HFFc6 (cell line): ENCODE measurements at regions not wholly inside any gene's neighbourhood (a gene's known extent, or its start where the extent isn't known, plus 50 kb on each side); places are given as distances from the start of the nearest gene placed in this dataset.

Source experiments
- DNase-seq: peaks from one replicate; pipeline ENCODE4 v3.0.0-alpha.2; 2018
- H3K27ac Mint-ChIP-seq: 2 replicates; pipeline ENCODE4 v1.8.0; 2020; ENCODE audit warnings: mild to moderate bottlenecking, mixed read lengths
- H3K27me3 Mint-ChIP-seq: 2 replicates; pipeline ENCODE4 v1.8.0; 2021; ENCODE audit warnings: mild to moderate bottlenecking, moderate library complexity, mixed read lengths; ENCODE audit not compliant: insufficient read depth
- H3K36me3 Mint-ChIP-seq: 2 replicates; pipeline ENCODE4 v1.8.0; 2021; ENCODE audit warnings: low read depth, mixed read lengths
- H3K4me1 Mint-ChIP-seq: 2 replicates; pipeline ENCODE4 v1.8.0; 2020; ENCODE audit warnings: low read depth, mixed read lengths
- H3K4me3 Mint-ChIP-seq: 2 replicates; pipeline ENCODE4 v1.8.0; 2020; ENCODE audit warnings: mild to moderate bottlenecking, moderate library complexity, mixed read lengths
- H3K9me3 Mint-ChIP-seq: 2 replicates; pipeline ENCODE4 v1.8.0; 2020; ENCODE audit warnings: mild to moderate bottlenecking, mixed read lengths
- TF ChIP-seq, protein P1 (sequence below): fragments of 200-600 bp; sonication (generic); IDR thresholded peaks from 2 replicates; pipeline ENCODE4 v1.5.0; 2021; ENCODE audit warnings: antibody characterized with exemption, mild to moderate bottlenecking

DNA sequence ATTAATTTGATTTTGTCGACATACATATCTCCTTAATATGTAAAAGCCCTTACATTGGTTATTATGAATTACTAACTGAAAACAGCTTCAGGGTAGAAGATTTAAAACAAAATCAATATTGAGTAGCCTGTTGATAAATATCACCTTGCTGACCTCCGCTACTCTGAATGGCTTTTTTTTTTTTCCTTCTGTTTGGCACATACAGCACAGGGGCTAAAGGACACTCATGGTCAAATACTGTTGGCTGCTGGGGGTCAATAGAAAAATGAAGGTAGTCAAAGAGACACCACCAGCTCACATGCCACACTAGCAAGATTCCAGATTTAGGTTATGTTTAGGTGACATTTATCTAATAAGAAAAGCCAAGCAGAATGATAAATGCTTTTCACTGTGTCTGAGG is 1642.4 kb upstream of the SLC39A10 start:
- Mint-ChIP-seq H3K4me1 (no peaks in the 10 kb centered on the region), H3K27me3 (no peaks in the 10 kb centered on the region), H3K27ac (no peak overlapping the region), H3K9me3 (peaks cover 34% of the 10 kb centered on the region), H3K4me3 (no peak overlapping the region), H3K36me3 (no peaks in the 10 kb centered on the region)
- TF ChIP-seq, protein P1, sequence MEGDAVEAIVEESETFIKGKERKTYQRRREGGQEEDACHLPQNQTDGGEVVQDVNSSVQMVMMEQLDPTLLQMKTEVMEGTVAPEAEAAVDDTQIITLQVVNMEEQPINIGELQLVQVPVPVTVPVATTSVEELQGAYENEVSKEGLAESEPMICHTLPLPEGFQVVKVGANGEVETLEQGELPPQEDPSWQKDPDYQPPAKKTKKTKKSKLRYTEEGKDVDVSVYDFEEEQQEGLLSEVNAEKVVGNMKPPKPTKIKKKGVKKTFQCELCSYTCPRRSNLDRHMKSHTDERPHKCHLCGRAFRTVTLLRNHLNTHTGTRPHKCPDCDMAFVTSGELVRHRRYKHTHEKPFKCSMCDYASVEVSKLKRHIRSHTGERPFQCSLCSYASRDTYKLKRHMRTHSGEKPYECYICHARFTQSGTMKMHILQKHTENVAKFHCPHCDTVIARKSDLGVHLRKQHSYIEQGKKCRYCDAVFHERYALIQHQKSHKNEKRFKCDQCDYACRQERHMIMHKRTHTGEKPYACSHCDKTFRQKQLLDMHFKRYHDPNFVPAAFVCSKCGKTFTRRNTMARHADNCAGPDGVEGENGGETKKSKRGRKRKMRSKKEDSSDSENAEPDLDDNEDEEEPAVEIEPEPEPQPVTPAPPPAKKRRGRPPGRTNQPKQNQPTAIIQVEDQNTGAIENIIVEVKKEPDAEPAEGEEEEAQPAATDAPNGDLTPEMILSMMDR: no peak
- no peak for DNase-seq

DNA sequence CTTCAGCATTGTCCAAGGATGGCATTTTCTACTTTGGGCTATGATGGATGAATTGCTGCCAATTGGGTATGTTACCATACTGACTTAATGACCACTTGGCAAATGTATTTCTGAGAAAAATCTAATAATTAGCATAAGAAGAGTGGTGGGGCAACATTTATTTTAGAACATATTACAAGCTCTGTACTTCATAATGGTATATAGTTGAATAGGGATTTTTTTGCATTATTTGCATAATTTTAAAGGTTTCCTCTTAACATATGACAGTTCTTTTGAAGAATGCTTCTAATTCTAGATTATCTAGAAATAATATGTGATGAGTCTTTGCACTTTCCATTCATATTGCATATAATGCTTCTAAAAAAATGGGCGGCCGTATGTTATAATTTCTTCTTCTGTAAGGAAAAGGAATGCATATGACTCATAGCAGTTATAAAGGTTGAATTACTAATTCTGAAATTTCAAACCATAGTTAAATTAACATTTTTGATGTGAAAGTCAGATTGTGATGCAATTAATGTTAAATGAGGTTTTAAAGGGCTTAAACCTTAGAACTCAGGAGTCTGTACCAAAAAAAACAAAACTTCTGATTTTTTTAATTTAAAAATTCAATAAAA is 1652.3 kb upstream of the SLC39A10 start:
- TF ChIP-seq, protein P1: no peak
- H3K4me1 Mint-ChIP-seq: no peaks in the 10 kb centered on the region
- DNase-seq: no peak
- no peaks in the 10 kb centered on the region for H3K27me3 Mint-ChIP-seq
- no peak overlapping the region for H3K27ac Mint-ChIP-seq
- peaks cover 35% of the 10 kb centered on the region for H3K9me3 Mint-ChIP-seq
- no peaks in the 10 kb centered on the region for H3K36me3 Mint-ChIP-seq
- H3K4me3 Mint-ChIP-seq: no peak overlapping the region

DNA sequence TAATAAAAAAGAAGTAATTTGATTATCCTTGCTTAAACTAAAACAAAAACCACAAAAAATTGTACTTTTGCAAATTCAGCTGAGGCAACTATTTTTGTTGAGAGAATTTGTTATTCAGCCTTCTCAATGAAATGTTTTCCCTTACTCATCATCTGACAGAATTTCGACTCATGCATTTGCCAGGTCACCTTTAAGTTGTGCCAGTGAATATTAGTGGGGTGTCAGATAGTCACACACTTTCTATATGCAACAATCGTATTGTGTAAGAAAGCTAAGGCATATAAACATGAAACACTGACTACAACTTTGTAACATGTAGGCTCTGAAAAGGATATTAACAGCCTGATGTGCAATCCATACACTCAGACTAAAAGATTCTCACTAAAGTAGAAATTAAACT is 1653.1 kb upstream of the SLC39A10 start:
- no peaks in the 10 kb centered on the region for H3K4me1 Mint-ChIP-seq
- H3K27me3 Mint-ChIP-seq: no peaks in the 10 kb centered on the region
- no peak overlapping the region for H3K4me3 Mint-ChIP-seq
- TF ChIP-seq, protein P1: no peak
- no peaks in the 10 kb centered on the region for H3K36me3 Mint-ChIP-seq
- no peak overlapping the region for H3K27ac Mint-ChIP-seq
- no peak for DNase-seq
- peaks cover 29% of the 10 kb centered on the region for H3K9me3 Mint-ChIP-seq

DNA sequence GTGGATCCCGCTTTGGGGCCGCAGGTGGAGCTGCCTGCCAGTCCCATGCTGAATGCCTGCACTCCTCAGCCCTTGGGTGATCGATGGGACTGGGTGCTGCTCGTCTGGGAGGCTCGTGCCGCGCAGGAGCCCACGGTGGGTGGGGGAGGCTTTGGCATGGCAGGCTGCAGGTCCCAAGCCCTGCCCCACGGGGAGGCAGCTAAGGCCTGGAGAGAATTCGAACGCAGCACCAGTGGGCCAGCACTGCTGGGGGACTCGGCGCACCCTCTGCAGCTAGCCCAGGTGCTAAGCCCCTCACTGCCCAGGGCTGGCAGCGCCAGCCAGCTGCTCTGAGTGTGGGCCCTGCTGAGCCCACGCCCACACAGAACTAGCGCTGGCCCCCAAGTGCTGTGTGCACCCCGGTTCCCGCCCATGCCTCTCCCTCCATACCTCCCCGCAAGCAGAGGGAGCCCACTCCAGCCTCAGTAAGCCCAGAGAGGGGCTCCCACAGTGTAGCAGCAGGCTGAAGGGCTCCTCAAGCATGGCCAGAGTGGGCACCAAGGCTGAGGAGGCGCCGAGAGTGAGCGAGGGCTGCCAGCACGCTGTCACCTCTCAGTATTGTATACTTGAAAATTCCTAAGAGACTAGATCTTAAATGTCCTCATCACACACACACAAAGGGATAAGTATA is 1654.2 kb upstream of the SLC39A10 start:
- Mint-ChIP-seq H3K4me1 (no peaks in the 10 kb centered on the region), H3K36me3 (no peaks in the 10 kb centered on the region), H3K4me3 (no peak overlapping the region), H3K27me3 (no peaks in the 10 kb centered on the region), H3K9me3 (peaks cover 23% of the 10 kb centered on the region), H3K27ac (no peak overlapping the region)
- DNase-seq: no peak
- TF ChIP-seq, protein P1: no peak

DNA sequence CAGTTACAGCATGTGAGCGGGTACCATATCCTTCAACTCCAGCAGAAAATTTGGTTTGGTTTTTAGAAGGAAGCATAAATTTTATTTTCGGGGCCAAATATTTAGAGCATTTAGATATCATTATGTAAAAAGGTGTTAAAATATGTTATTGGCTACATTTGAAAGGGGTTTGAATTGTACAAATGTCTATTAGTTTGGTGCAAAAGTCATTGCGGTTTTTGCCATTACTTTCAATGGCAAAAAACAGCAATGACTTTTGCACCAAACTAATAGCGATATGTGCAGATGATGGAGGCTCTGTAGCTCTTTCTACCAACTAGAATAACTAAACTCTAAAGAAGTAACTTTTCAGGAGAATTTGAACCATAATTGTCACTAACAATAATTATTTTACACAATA is 1666.2 kb upstream of the SLC39A10 start:
- H3K4me3 Mint-ChIP-seq: no peak overlapping the region
- no peaks in the 10 kb centered on the region; the same call in 1 of the 2 replicates for H3K36me3 Mint-ChIP-seq
- H3K4me1 Mint-ChIP-seq: no peaks in the 10 kb centered on the region
- H3K27me3 Mint-ChIP-seq: no peaks in the 10 kb centered on the region
- DNase-seq: no peak
- TF ChIP-seq, protein P1: no peak
- H3K27ac Mint-ChIP-seq: no peak overlapping the region
- H3K9me3 Mint-ChIP-seq: peaks cover 48% of the 10 kb centered on the region
